GM19025 (cell line): ENCODE measurements at regions not wholly inside any gene's neighbourhood (a gene's known extent, or its start where the extent isn't known, plus 50 kb on each side); places are given as distances from the start of the nearest gene placed in this dataset.
"Not testable (repeated sequence)": the region's sequence is repeated elsewhere in the genome, so short reads cannot be mapped to it uniquely, and the experiment has no call there.

ENCODE experiments used
- ATAC-seq: cut with Tn5 transposase; IDR thresholded peaks from one replicate; pipeline ENCODE4 v1.9.1; 2021; ENCODE audit warnings: mild to moderate bottlenecking, low read depth, moderate library complexity; ENCODE audit not compliant: unreplicated experiment

GRCh38 chr16:86737083-86737482 lies 158.7 kb downstream of the FOXL1 start:
- ATAC-seq, result no peak

GRCh38 chr16:86738322-86738721 lies 160.0 kb downstream of the FOXL1 start:
- not testable (repeated sequence) for ATAC-seq

DNA sequence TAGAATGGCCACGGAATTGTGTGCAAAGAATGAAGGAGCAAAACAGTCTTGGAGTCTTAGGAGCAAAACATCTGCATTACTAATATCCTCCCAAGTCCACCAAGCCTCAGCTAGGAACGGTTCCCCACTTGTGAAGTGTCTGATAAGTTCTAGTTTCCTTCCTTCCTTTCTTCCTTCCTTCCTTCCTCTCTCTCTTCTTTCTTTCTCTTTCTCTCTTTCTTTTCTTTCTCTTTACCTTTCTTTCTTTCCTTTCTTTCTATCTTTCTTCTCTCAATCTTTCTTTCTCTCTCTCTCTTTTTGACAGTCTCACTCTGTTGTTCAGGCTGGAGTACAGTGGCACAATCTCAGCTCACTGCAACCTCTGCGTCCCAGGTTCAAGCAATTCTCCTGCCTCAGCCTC lies 160.8 kb downstream of the FOXL1 start:
- ATAC-seq, result no peak

DNA sequence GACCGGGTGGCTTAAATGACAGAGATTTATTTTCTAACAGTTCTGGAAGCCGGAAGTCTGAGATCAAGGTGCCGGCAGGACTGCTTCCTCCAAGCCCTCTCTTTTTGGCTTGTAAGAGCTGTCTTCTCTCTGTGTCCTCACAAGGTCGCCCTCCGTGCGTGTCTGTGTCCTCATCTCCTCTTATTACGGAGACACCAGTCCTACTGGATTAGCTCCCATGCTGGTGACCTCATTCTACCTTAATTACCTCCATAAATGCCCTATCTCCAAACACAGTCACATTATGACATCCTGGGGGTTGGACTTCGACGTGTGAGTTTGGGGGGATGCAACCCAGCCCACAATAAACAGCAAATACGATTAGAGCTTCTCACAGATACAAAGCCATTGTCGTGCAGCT lies 161.5 kb downstream of the FOXL1 start:
- ATAC-seq, result no peak

DNA sequence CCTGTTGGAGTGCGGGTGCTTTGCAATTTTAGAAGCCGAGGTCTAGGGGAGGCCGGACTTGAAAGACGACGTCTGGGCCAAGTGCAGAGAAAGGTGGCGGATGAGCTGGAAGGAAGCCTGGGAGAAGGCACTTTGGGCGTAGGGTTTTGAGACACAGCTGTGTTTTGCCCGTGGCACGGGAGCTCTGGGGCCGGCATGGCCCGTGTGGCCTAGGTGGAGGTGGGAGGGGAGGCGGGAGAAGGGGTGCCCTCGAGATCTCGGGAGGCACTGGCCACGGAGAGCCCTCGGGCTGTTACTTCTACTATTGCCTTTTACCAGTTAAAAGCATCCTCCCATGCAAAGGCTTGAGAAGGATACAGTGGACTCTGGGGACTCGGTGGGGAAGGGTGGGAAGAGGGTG lies 161.9 kb downstream of the FOXL1 start:
- no peak for ATAC-seq

DNA sequence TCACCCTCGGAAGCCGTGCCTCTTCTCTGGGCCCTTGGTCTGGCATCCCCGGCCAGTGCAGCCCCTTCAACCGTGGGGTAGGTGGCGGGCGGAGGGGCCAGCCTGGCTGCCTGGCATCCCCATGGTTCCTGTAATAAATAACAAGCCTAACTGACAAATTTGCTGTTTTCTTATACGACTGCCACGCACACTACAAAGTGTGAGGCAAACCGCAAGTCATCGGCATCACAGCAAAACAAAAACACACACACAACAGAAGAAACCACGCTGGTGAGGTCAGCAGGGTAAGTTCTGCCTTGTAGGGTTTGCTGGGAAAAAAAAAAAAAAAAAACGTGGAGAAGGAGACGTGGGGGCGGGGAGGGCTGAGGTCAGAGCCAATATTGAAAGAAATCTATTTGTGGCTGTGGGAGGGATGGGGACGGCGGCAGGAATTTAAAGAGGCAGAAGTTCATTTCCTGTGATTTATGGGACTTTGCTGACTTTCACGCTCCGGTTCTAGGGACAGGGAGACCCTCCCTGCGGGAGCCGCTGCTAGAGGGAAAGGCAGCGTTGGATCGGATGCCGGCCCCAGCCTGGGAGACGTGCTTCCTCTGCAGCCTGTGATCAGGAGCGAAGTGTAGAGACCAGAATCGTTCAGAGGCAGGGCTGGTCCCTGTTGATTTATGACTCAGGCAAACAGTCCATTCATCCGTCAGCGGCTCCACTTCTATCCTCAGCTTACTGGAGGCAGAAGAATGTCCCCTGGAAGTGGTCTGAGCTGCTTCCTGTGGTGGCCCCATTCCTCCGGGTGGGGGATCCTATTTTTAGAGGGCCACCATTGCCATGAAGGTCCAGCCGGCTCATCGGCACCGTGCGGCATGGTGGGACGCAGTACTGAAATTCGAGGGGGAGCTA lies 162.8 kb downstream of the FOXL1 start:
- no peak for ATAC-seq

DNA sequence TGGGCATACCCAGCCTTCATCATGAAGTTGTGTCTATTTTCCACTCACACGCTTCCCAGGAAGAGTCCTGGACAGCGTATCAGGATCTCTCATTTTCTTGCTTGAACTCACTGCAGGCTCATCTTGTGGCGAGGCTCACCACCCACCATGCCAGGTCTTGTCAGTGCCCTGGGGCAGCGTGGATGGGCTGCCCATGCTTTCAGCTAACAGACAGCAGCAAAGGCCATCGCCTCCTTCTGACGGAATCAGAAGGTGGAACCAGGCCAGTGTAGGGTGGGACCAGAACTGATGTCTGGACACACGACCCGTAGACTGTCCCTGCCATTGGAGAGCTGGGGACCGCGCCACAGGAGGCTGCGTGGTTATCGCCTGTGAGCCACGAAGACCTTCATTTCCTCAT lies 169.4 kb downstream of the FOXL1 start:
- ATAC-seq, result no peak

DNA sequence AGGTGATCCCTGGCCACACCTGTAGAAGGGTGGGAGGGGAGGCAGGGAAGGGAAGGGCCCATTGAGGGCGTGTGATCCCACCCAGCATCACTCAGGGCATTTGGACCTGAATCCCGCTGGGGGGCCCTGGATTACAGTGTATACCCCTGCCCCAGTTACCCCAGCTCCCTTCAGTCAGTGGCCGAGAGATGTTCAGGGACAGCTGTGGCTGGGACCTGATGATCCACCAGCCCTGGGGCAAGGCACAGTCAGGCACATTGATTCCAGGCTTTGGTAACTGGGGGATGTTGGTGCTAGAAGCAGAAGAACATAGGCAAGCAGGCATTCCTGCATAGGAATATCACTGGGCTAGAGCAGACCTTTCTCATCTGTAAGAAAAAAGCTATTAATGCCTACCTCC lies 170.3 kb downstream of the FOXL1 start:
- no peak for ATAC-seq

DNA sequence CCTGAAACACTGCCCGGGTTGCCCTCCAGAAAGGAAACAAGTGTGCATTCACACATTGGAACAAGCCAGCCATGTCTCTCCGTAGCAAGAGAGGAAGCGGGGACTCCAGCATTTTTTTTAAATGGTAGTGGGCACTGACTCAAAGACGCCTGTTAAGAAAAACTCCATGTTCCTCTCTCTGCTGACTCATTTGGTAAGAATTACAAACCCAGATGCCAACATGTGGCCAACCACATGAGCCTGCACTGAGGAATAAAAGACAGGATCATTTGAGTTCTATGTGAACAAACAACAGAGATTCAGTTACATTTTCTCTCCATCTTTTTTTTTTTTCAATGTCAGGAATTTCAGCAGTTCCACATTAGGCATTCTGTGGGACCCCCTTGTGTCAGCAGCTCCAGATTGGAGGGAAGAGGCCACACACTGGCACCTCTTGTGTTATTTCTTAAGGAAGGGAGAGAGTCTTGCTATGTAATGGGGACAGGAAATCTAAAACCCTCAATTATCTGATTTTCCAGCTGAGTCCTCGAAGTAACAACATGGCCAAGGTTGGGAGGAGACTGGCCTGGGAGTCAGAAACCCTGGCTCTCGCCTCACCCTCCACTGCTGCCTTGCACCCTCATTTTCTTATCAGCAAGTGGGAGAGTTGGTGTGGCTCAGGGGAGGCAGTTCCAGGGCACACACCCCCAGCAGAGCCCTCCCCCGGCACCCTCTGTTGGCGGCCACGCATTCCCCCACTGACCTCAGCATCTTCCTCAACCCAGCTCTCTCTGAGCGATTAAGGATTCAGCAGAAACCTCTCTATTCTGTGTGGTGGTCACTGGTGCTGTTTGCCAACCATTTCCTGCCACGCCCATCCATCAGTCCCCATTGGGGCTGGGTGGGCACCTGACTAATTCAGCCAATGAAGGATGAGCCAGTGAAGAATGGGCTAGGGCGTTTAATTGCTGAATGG lies 173.0 kb downstream of the FOXL1 start:
- no peak for ATAC-seq

DNA sequence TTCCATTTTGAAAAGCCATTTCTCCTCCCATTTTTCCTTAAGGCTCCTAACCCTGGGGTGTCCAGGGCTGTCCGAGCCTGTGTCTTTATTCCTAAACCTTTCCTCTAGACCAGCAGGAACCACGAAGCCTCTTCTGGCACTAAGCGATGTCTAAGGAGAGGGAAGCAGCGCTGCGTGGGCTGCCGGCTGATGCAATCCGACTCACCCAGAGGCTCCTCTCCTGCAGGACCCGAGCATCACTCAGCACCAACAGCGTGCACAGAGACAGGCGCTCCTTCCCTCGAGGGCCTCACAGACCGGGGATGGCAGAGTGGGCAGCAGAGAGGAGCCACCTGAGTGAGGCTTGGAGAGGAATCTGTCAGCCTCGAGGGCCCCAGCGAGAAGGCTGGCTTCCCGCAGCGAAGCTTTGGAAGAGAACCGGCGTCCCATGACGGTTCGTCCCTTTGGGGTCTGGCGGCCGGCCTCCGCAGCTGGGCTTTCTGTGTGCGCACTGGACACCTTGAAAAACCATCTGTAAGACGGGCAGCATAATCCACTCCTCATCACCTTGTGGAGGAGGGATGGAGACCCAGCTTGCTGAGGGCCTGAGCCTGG lies 174.3 kb downstream of the FOXL1 start:
- no peak for ATAC-seq

DNA sequence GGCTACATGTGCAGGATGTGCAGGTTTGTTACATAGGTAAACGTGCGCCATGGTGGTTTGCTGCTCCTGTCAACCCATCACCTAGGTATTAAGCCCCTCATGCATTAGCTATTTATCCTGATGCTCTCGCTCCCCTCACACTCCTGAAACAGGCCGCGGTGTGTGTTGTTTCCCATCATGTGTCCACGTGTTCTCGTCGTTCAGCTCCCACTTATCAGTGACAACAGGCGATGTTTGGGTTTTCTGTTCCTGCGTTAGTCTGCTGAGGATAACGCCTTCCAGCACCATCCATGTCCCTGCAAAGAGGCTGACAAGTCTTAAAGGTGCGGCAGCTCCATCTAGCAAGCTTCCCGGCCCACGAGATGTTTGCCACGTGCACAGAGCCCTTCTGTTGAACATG lies 175.1 kb downstream of the FOXL1 start:
- no peak for ATAC-seq

DNA sequence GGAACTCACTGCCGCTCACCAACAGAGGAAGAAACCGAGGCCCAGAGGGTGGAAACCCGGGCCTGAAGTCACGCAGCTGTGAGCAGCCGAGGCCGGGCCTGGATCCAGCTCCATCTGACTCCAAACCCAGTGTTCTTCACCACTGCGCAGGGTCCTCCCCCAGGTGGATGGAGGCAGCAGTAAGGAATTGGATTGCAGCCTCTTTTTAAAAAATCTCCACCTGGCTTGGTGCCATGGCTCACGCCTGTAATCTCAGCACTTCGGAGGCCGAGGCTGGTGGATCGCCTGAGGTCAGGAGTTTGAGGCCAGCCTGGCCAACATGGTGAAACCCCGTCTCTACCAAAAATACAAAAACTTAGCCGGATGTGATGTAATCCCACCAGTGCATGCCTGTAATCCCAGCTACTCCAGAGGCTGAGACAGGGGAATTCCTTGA lies 177.2 kb downstream of the FOXL1 start:
- no peak for ATAC-seq

DNA sequence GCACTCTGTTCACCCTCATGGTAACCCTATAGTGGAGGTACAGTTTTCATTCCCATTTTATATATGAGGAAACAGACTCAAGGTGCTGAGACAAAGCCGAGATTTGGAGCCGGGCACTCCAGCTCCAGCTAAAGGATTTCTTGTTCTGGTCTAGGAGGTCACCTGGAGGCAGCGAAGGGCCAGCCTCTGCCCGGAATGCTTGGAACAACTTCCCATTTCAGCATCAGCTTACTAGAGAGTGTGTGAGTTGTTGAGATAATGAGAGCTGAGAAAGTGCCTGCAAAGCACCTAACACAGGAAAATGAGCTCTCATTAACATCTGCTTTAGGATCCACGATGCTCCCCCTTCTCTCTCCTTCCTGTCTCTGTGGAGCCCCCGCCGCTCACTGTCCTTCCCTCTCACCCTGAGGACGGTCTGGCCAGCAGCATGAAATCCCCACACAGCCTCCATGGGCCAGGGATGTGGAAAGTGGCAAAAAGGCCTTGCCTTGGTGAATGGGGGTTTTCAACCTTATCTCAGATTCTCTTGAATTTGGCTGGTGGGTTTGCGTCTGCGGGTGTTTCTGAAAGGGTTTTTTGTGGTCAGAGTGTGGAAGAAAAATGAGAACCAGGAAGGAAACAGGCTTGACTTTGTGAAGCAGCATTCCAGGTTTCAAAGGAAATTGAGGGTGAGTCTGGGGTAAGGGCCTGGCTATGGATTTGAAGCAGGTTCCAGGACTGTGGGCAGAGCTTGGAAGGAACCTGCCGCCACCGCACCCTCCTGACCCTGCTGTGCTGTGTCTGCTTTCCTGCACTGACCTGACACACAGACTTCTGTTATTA lies 178.7 kb downstream of the FOXL1 start:
- no peak for ATAC-seq

GRCh38 chr16:86757704-86758040 lies 179.3 kb downstream of the FOXL1 start:
- no peak for ATAC-seq

DNA sequence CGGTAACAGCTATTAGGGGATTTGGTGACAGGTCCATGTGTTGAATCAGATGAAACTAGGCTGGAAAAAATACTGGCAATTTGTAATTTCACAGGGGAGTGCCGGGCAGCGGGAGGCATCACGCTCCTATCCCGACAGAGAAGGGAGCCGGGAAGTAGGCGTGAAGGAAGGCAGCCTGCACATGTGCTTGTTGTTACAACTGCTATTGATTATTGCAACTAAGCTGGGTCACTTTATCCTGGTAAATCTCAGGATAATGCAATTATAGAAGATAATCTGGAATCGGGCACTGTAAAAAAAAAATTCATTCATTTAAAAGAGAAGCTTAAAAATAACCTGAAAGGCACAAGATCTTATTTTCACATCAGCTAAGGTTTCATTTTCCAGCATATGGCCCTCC lies 180.6 kb downstream of the FOXL1 start:
- ATAC-seq, result no peak

DNA sequence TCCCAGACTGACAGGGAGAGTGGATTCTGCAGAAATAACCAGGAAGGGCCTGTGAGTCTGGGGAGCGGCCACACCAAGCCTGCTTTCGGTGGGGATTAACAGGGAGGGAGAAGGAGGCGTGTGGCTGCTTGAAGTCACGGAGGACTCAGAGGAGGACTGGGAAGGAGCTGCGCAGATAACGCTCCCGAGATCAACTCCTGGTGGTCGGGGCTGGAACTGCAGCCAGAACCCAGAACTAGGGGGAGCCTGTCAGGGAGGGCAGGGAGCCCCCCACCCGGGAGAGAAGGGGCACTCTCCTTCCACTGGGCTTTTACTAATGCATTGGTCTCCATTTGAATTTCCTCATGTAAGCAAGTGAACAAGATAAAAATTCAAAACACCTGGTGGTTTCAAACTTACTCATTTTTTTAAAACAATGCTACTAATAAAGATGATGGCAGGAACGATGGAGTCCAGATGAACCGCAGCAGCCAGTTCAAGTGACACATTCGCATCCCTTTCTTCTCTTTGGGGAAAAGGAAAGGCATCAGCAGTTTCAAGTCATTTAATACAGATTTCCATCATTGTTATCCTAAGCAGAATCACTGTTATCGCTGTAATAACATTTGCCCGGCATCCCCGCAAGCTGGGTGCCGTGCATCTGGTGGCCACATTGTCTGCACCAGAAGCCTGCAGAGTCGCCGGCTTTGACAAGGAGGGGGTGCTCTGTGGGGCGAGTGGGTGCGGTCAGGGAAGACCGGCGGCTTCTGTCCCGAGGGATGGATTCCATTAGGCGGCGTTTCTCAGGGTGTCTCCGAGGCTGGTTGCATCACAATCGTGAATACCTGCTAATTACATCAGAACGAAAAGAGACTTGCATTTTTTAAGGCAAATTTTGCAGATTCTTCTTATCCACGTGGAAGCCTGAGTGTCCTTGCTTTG lies 183.0 kb downstream of the FOXL1 start:
- no peak for ATAC-seq

- no peak for ATAC-seq
Measured at GRCh38 chr16:86762095-86762494, 183.7 kb downstream of the FOXL1 start.

- ATAC-seq, result no peak
Measured at GRCh38 chr16:86763819-86764218, 185.5 kb downstream of the FOXL1 start.

DNA sequence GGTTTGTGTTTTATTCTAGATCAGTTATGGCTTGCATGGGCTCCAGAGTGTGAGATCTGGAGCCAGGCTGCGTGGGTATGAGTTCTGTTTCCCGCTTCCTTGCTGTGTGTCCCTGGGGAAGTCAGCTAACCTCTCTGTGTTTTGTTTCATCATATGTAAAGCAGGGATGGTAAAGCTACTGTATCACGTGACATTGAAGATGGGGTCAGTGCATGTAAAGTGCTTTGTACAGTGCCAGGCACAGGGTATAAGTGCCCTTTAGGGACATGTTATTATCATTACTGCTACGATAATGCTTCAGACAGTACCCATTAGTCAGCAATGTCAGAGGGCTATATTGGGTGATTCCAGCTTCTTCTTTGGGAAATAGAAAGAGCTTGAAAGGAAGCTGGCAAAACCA lies 186.2 kb downstream of the FOXL1 start:
- ATAC-seq, result no peak
